ENCODE measurements at regions not wholly inside any gene's neighbourhood (a gene's known extent, or its start where the extent isn't known, plus 50 kb on each side); places are given as distances from the start of the nearest gene placed in this dataset.
"Not testable (repeated sequence)": the region's sequence is repeated elsewhere in the genome, so short reads cannot be mapped to it uniquely, and the experiment has no call there.

- DNase-seq, result no peak
- in situ Hi-C loops (cut with HindIII; ENCODE audit: low pct_ligation_motif_present, low pct_unique_long_range_greater_than_20kb, low sequenced_read_pairs), result no loop called here
Observed at GRCh38 chr13:84130495-84131114, 248.3 kb upstream of the SLITRK1 start.

GRCh38 chr13:84129966-84130365 lies 247.7 kb upstream of the SLITRK1 start:
- in situ Hi-C loops (cut with HindIII; ENCODE audit: low pct_ligation_motif_present, low pct_unique_long_range_greater_than_20kb, low sequenced_read_pairs), result no loop called here
- no peak for DNase-seq

GRCh38 chr13:84127597-84128128 lies 245.4 kb upstream of the SLITRK1 start:
- in situ Hi-C loops (cut with HindIII; ENCODE audit: low pct_ligation_motif_present, low pct_unique_long_range_greater_than_20kb, low sequenced_read_pairs), result no loop called here
- DNase-seq, result no peak

- in situ Hi-C loops (cut with HindIII; ENCODE audit: low pct_ligation_motif_present, low pct_unique_long_range_greater_than_20kb, low sequenced_read_pairs), result no loop called here
- no peak for DNase-seq
Observed at GRCh38 chr13:84126671-84127171, 244.4 kb upstream of the SLITRK1 start.

- in situ Hi-C loops (cut with HindIII; ENCODE audit: low pct_ligation_motif_present, low pct_unique_long_range_greater_than_20kb, low sequenced_read_pairs), result no loop called here
- DNase-seq, result no peak
Observed at GRCh38 chr13:84121456-84121855, 239.2 kb upstream of the SLITRK1 start.

GRCh38 chr13:84118839-84119409 lies 236.7 kb upstream of the SLITRK1 start:
- in situ Hi-C loops (cut with HindIII; ENCODE audit: low pct_ligation_motif_present, low pct_unique_long_range_greater_than_20kb, low sequenced_read_pairs), result no loop called here
- DNase-seq, result no peak

- in situ Hi-C loops (cut with HindIII; ENCODE audit: low pct_ligation_motif_present, low pct_unique_long_range_greater_than_20kb, low sequenced_read_pairs), result no loop called here
- no peak for DNase-seq
Observed at GRCh38 chr13:84098273-84098672, 216.0 kb upstream of the SLITRK1 start.

- DNase-seq, result no peak
- in situ Hi-C loops (cut with HindIII; ENCODE audit: low pct_ligation_motif_present, low pct_unique_long_range_greater_than_20kb, low sequenced_read_pairs), result no loop called here
Observed at GRCh38 chr13:84097148-84097547, 214.9 kb upstream of the SLITRK1 start.

GRCh38 chr13:84096216-84096615 lies 213.9 kb upstream of the SLITRK1 start:
- no peak for DNase-seq
- in situ Hi-C loops (cut with HindIII; ENCODE audit: low pct_ligation_motif_present, low pct_unique_long_range_greater_than_20kb, low sequenced_read_pairs), result no loop called here

- in situ Hi-C loops (cut with HindIII; ENCODE audit: low pct_ligation_motif_present, low pct_unique_long_range_greater_than_20kb, low sequenced_read_pairs), result no loop called here
- DNase-seq, result no peak
Observed at GRCh38 chr13:84088996-84089395, 206.7 kb upstream of the SLITRK1 start.

- in situ Hi-C loops (cut with HindIII; ENCODE audit: low pct_ligation_motif_present, low pct_unique_long_range_greater_than_20kb, low sequenced_read_pairs), result no loop called here
- no peak for DNase-seq
Observed at GRCh38 chr13:84086847-84087162, 204.5 kb upstream of the SLITRK1 start.

GRCh38 chr13:84086098-84086846 lies 204.0 kb upstream of the SLITRK1 start:
- in situ Hi-C loops (cut with HindIII; ENCODE audit: low pct_ligation_motif_present, low pct_unique_long_range_greater_than_20kb, low sequenced_read_pairs); DNase-seq: not testable (repeated sequence)

- no peak for DNase-seq
- in situ Hi-C loops (cut with HindIII; ENCODE audit: low pct_ligation_motif_present, low pct_unique_long_range_greater_than_20kb, low sequenced_read_pairs), result no loop called here
Observed at GRCh38 chr13:84082462-84082861, 200.2 kb upstream of the SLITRK1 start.

- in situ Hi-C loops (cut with HindIII; ENCODE audit: low pct_ligation_motif_present, low pct_unique_long_range_greater_than_20kb, low sequenced_read_pairs), result no loop called here
- no peak for DNase-seq
Observed at GRCh38 chr13:84080748-84081530, 198.7 kb upstream of the SLITRK1 start.

GRCh38 chr13:84077271-84077670 lies 195.0 kb upstream of the SLITRK1 start:
- DNase-seq, result no peak
- in situ Hi-C loops (cut with HindIII; ENCODE audit: low pct_ligation_motif_present, low pct_unique_long_range_greater_than_20kb, low sequenced_read_pairs), result no loop called here

- in situ Hi-C loops (cut with HindIII; ENCODE audit: low pct_ligation_motif_present, low pct_unique_long_range_greater_than_20kb, low sequenced_read_pairs), result no loop called here
Observed at GRCh38 chr13:84076280-84076679, 194.0 kb upstream of the SLITRK1 start.

GRCh38 chr13:84050536-84050935 lies 168.3 kb upstream of the SLITRK1 start:
- in situ Hi-C loops (cut with HindIII; ENCODE audit: low pct_ligation_motif_present, low pct_unique_long_range_greater_than_20kb, low sequenced_read_pairs), result no loop called here
- no peak for DNase-seq

More at GRCh38 chr13:84076280-84076679, 194.0 kb upstream of the SLITRK1 start:
- DNase-seq, result no peak

- in situ Hi-C loops (cut with HindIII; ENCODE audit: low pct_ligation_motif_present, low pct_unique_long_range_greater_than_20kb, low sequenced_read_pairs), result no loop called here
- DNase-seq, result no peak
Observed at GRCh38 chr13:84049443-84050219, 167.4 kb upstream of the SLITRK1 start.
